HL-60 (cell line): ENCODE measurements at regions not wholly inside any gene's neighbourhood (a gene's known extent, or its start where the extent isn't known, plus 50 kb on each side); places are given as distances from the start of the nearest gene placed in this dataset.

ENCODE experiments used
- DNase-seq, 2 experiments: peaks; one replicate each; pipeline ENCODE4 v3.0.0-alpha.2; 2010 to 2020; ENCODE audit warnings: low read depth in 1 of 2, low spot score in 1 of 2
- H3K27ac ChIP-seq: fragments of 250-450 bp; sonication (Bioruptor Pico); replicated peaks from 2 replicates; pipeline ENCODE4 v1.5.1; 2020; ENCODE audit warnings: mild to moderate bottlenecking, moderate library complexity
- H3K27me3 ChIP-seq: fragments of 250-450 bp; sonication (Bioruptor Pico); 2 replicates; pipeline ENCODE4 v1.5.1; 2021; ENCODE audit warnings: mild to moderate bottlenecking, moderate library complexity; ENCODE audit not compliant: insufficient read depth, poor library complexity, severe bottlenecking
- H3K4me3 ChIP-seq: replicated peaks from 2 replicates; pipeline ENCODE4 v1.5.1; 2011; ENCODE audit warnings: mild to moderate bottlenecking, control low read depth, low read length; ENCODE audit not compliant: insufficient read depth
- CTCF ChIP-seq: IDR thresholded peaks from one replicate; pipeline ENCODE4 v1.5.1; 2011; ENCODE audit warnings: low read length, control low read depth, inconsistent platforms; ENCODE audit not compliant: insufficient read depth
- GABPA ChIP-seq: IDR thresholded peaks from 2 replicates; pipeline ENCODE4 v1.6.1; 2012; ENCODE audit warnings: low read depth
- POLR2AphosphoS5 ChIP-seq: IDR thresholded peaks from 2 replicates; pipeline ENCODE4 v1.6.1; 2012; ENCODE audit warnings: low read depth
- SPI1 ChIP-seq: IDR thresholded peaks from 2 replicates; pipeline ENCODE4 v1.6.1; 2012; ENCODE audit warnings: low read depth, mild to moderate bottlenecking, borderline replicate concordance
- TF ChIP-seq, protein P1 (sequence below): IDR thresholded peaks from 2 replicates; pipeline ENCODE4 v1.6.1; 2012; ENCODE audit warnings: low read depth; ENCODE audit not compliant: insufficient replicate concordance

GRCh38 chr10:117936141-117936540, 110.6 kb downstream of the RAB11FIP2 start:
- no peak for DNase-seq
- no peak overlapping the region for H3K27ac ChIP-seq
- TF ChIP-seq CTCF, result no peak
- no peak for TF ChIP-seq GABPA
- TF ChIP-seq POLR2AphosphoS5, result no peak
- TF ChIP-seq, protein P1, sequence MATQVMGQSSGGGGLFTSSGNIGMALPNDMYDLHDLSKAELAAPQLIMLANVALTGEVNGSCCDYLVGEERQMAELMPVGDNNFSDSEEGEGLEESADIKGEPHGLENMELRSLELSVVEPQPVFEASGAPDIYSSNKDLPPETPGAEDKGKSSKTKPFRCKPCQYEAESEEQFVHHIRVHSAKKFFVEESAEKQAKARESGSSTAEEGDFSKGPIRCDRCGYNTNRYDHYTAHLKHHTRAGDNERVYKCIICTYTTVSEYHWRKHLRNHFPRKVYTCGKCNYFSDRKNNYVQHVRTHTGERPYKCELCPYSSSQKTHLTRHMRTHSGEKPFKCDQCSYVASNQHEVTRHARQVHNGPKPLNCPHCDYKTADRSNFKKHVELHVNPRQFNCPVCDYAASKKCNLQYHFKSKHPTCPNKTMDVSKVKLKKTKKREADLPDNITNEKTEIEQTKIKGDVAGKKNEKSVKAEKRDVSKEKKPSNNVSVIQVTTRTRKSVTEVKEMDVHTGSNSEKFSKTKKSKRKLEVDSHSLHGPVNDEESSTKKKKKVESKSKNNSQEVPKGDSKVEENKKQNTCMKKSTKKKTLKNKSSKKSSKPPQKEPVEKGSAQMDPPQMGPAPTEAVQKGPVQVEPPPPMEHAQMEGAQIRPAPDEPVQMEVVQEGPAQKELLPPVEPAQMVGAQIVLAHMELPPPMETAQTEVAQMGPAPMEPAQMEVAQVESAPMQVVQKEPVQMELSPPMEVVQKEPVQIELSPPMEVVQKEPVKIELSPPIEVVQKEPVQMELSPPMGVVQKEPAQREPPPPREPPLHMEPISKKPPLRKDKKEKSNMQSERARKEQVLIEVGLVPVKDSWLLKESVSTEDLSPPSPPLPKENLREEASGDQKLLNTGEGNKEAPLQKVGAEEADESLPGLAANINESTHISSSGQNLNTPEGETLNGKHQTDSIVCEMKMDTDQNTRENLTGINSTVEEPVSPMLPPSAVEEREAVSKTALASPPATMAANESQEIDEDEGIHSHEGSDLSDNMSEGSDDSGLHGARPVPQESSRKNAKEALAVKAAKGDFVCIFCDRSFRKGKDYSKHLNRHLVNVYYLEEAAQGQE, result no peak
- TF ChIP-seq SPI1, result no peak
- H3K4me3 ChIP-seq, result no peak overlapping the region
- H3K27me3 ChIP-seq, result no peaks in the 10 kb centered on the region

- Histone ChIP-seq H3K4me3 (no peak overlapping the region), H3K27ac (no peak overlapping the region), H3K27me3 (no peaks in the 10 kb centered on the region)
- TF ChIP-seq, protein P1, result no peak
- TF ChIP-seq GABPA (no peak), SPI1 (no peak), CTCF (no peak), POLR2AphosphoS5 (no peak)
- no peak for DNase-seq
These were observed 110.2 kb downstream of the RAB11FIP2 start for GRCh38 chr10:117936566-117936965.

- Histone ChIP-seq H3K4me3 (no peak overlapping the region), H3K27ac (no peak overlapping the region), H3K27me3 (no peaks in the 10 kb centered on the region)
- DNase-seq, result no peak
- TF ChIP-seq CTCF (no peak), SPI1 (no peak), POLR2AphosphoS5 (no peak), GABPA (no peak)
- TF ChIP-seq, protein P1, result no peak
These were observed 109.8 kb downstream of the RAB11FIP2 start for GRCh38 chr10:117936976-117937375.
